Vagina (tissue), 2 donors: ENCODE measurements at regions not wholly inside any gene's neighbourhood (a gene's known extent, or its start where the extent isn't known, plus 50 kb on each side); places are given as distances from the start of the nearest gene placed in this dataset.

Experiments
- CTCF ChIP-seq, 3 experiments: fragments of 450-650 bp in 2 of 3; fragments of 200-600 bp in 1 of 3; sonication (generic) in 1 of 3; IDR thresholded peaks; one replicate each; pipeline ENCODE4 v1.5.1; 2017 to 2019; ENCODE audit warnings: antibody characterized with exemption in 3 of 3, mild to moderate bottlenecking in 2 of 3, moderate library complexity in 2 of 3
- POLR2A ChIP-seq, 2 donors: fragments of 450-650 bp; IDR thresholded peaks; one replicate each; pipeline ENCODE4 v1.6.1; 2017; ENCODE audit warnings: antibody characterized with exemption in 2 of 2, mild to moderate bottlenecking in 2 of 2, moderate library complexity in 2 of 2
- POLR2AphosphoS5 ChIP-seq, 2 donors: sonication (generic); formaldehyde crosslinking; IDR thresholded peaks; one replicate each; pipeline ENCODE4 v1.9.0; 2017; ENCODE audit warnings: antibody characterized with exemption in 2 of 2, mild to moderate bottlenecking in 2 of 2, low read depth in 1 of 2; ENCODE audit not compliant: insufficient read depth in 1 of 2

DNA sequence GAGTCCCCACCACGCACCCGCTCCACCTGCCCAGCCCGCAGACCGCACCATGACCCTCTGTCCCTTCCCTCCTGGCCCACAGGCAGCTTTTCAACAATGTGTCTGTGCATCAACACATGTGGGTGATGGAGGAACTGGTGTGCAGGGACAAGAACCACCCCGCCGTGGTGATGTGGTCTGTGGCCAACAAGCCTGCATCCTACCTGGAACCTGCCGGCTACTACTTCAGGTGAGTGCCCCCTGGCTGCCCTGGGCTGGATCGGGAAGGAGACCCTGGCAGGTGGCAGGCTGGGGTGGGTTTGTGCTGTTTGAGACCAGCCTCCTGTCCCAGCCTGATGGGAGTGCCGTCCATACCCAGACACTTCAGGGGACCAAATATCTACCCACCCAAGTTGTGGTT lies 69.6 kb downstream of the ZNF727 start:
- TF ChIP-seq CTCF (IDR thresholded peaks at IDR 0.05): no peak
- TF ChIP-seq POLR2A (IDR thresholded peaks at IDR 0.05): no peak
- no peak for TF ChIP-seq POLR2AphosphoS5 (IDR thresholded peaks at IDR 0.05; ENCODE audit: insufficient read depth in 1 of 2, low read depth in 1 of 2)
